Upper lobe of right lung (tissue), 1 donor: ENCODE measurements at regions not wholly inside any gene's neighbourhood (a gene's known extent, or its start where the extent isn't known, plus 50 kb on each side); places are given as distances from the start of the nearest gene placed in this dataset.

Experiments
- ATAC-seq: fragments of 200-7000 bp; cut with Tn5 transposase; one replicate; pipeline ENCODE4 v1.9.1; 2020; ENCODE audit warnings: mild to moderate bottlenecking, moderate library complexity
- DNase-seq: peaks from one replicate; pipeline ENCODE4 v3.0.0-alpha.2; 2020
- H3K27ac ChIP-seq: fragments of 200-600 bp; one replicate; pipeline ENCODE4 v1.8.0; 2022
- H3K27me3 ChIP-seq: fragments of 200-600 bp; one replicate; pipeline ENCODE4 v1.8.0; 2022; ENCODE audit warnings: mild to moderate bottlenecking
- H3K36me3 ChIP-seq: fragments of 200-600 bp; one replicate; pipeline ENCODE4 v1.8.0; 2022
- H3K4me1 ChIP-seq: fragments of 200-600 bp; one replicate; pipeline ENCODE4 v1.8.0; 2022
- H3K4me3 ChIP-seq: fragments of 200-600 bp; one replicate; pipeline ENCODE4 v1.8.0; 2022; ENCODE audit warnings: mild to moderate bottlenecking
- H3K9me3 ChIP-seq: fragments of 200-600 bp; one replicate; pipeline ENCODE4 v1.8.0; 2022
- intact Hi-C: fragments of 100-400 bp; cut with DNase I; formaldehyde crosslinking; loops from one replicate; pipeline ENCODE4 v1.11.0; 2022
- TF ChIP-seq, protein P1 (sequence below): fragments of 200-600 bp; IDR thresholded peaks from one replicate; pipeline ENCODE4 v1.8.0; 2022; ENCODE audit warnings: antibody characterized with exemption
- donor health status: DM: no; HTN: yes; CAD: no; lungs with severe emphysema.

GRCh38 chr6:133741375-133741861, 147.5 kb upstream of the TCF21 start:
- Histone ChIP-seq H3K4me1 (no peaks in the 10 kb centered on the region), H3K36me3 (no peaks in the 10 kb centered on the region), H3K27ac (no peak overlapping the region), H3K9me3 (no peaks in the 10 kb centered on the region), H3K27me3 (no peaks in the 10 kb centered on the region), H3K4me3 (no peak overlapping the region)
- intact Hi-C loops = no loop called here
- DNase-seq = no peak
- ATAC-seq = no peak
- TF ChIP-seq, protein P1, sequence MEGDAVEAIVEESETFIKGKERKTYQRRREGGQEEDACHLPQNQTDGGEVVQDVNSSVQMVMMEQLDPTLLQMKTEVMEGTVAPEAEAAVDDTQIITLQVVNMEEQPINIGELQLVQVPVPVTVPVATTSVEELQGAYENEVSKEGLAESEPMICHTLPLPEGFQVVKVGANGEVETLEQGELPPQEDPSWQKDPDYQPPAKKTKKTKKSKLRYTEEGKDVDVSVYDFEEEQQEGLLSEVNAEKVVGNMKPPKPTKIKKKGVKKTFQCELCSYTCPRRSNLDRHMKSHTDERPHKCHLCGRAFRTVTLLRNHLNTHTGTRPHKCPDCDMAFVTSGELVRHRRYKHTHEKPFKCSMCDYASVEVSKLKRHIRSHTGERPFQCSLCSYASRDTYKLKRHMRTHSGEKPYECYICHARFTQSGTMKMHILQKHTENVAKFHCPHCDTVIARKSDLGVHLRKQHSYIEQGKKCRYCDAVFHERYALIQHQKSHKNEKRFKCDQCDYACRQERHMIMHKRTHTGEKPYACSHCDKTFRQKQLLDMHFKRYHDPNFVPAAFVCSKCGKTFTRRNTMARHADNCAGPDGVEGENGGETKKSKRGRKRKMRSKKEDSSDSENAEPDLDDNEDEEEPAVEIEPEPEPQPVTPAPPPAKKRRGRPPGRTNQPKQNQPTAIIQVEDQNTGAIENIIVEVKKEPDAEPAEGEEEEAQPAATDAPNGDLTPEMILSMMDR = no peak

GRCh38 chr6:133743621-133744020, 145.3 kb upstream of the TCF21 start:
- DNase-seq = no peak
- H3K27me3 ChIP-seq = no peaks in the 10 kb centered on the region
- H3K4me1 ChIP-seq = no peaks in the 10 kb centered on the region
- ATAC-seq = no peak
- intact Hi-C loops = no loop called here
- TF ChIP-seq, protein P1 = no peak
- no peak overlapping the region for H3K4me3 ChIP-seq
- H3K36me3 ChIP-seq = no peaks in the 10 kb centered on the region
- H3K9me3 ChIP-seq = no peaks in the 10 kb centered on the region
- H3K27ac ChIP-seq = no peak overlapping the region

GRCh38 chr6:133746417-133746770, 142.5 kb upstream of the TCF21 start:
- Histone ChIP-seq H3K9me3 (no peaks in the 10 kb centered on the region), H3K27me3 (no peaks in the 10 kb centered on the region), H3K27ac (no peak overlapping the region), H3K4me1 (no peaks in the 10 kb centered on the region), H3K4me3 (no peak overlapping the region), H3K36me3 (no peaks in the 10 kb centered on the region)
- DNase-seq (no peak), ATAC-seq (no peak)
- intact Hi-C loops = no loop called here
- TF ChIP-seq, protein P1 = no peak

DNA sequence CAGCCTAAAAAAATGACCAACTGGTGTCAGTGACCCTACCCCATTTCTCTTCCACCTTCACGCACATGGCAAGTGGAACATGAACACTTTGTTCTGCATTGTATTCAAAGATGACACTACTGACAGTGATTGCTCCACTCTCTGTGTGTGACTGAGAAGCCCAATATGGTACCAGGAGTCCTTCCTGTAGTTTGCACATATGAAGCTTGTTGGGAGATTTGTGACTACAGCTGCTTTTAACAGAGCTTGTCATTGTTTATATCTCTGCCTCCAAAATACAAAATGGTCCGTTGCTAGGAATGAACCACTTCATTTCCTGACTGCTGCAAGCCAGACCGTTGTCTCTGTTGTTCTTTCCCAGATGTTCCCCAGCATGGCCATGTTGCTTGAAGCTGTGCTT, 140.3 kb upstream of the TCF21 start:
- H3K27me3 ChIP-seq = no peaks in the 10 kb centered on the region
- no peaks in the 10 kb centered on the region for H3K4me1 ChIP-seq
- TF ChIP-seq, protein P1 = no peak
- no peaks in the 10 kb centered on the region for H3K36me3 ChIP-seq
- no peak overlapping the region for H3K4me3 ChIP-seq
- ATAC-seq (peak; percentile 59), DNase-seq (no peak)
- peak overlapping the region; percentile 76 for H3K27ac ChIP-seq
- intact Hi-C loops = no loop called here
- no peaks in the 10 kb centered on the region for H3K9me3 ChIP-seq

- no peaks in the 10 kb centered on the region for H3K4me1 ChIP-seq
- ATAC-seq (peak; percentile 17), DNase-seq (no peak)
- no peaks in the 10 kb centered on the region for H3K9me3 ChIP-seq
- peak overlapping the region; percentile 76 for H3K27ac ChIP-seq
- TF ChIP-seq, protein P1 = no peak
- no peak overlapping the region for H3K4me3 ChIP-seq
- H3K27me3 ChIP-seq = no peaks in the 10 kb centered on the region
- intact Hi-C loops = no loop called here
- no peaks in the 10 kb centered on the region for H3K36me3 ChIP-seq
Measured at GRCh38 chr6:133749427-133749826, 139.5 kb upstream of the TCF21 start.

DNA sequence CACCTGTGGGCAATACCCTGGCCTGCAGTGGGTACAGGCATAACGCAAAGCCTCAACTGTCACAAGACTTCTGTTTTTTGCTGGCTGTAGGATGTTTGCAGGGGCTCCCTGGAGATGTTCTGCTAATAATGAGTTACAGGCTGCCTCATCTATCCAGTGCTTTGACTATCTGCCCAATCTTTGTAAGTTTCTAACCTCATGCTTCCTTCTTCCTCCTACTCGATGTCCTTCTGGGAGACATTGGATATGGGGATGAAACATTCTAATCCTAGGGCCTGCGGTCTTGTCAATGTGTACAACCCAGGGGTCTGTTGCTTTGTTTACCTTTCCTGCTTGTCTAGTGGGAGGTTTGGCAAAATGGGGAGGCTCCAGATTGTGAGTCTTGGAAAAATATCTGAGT, 136.8 kb upstream of the TCF21 start:
- intact Hi-C loops = no loop called here
- ATAC-seq = no peak
- Histone ChIP-seq H3K27me3 (no peaks in the 10 kb centered on the region), H3K4me1 (no peaks in the 10 kb centered on the region), H3K36me3 (no peaks in the 10 kb centered on the region), H3K4me3 (no peak overlapping the region), H3K27ac (peak overlapping the region; percentile 37), H3K9me3 (no peaks in the 10 kb centered on the region)
- TF ChIP-seq, protein P1 = no peak
- DNase-seq = no peak
